ENCODE measurements at regions not wholly inside any gene's neighbourhood (a gene's known extent, or its start where the extent isn't known, plus 50 kb on each side); places are given as distances from the start of the nearest gene placed in this dataset.

DNA sequence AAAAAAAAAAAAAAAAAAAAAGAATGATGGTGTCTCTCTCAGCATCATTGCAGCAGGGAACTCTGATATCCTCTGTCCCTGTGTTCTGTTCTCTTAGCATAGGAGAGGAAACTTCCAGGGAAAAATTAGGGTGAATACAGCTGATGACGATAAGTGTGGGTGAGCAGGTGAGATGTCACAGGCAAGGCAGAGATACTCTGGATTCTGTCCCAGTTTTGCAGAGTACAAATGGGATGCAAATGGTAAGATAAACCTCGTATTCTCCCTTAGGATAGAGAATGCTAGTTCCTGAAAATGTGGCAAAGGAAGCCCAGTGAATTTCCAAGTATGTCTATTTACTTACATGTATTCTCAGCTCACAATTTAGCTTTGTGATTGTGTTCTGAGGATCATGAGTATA, 671.6 kb upstream of the BOD1L1 start:
- no peaks in the 10 kb centered on the region for H3K27me3 ChIP-seq (ENCODE audit: insufficient read depth)
- no peaks in the 10 kb centered on the region for H3F3A ChIP-seq (replicated peaks; ENCODE audit: low read depth)
- no peaks in the 10 kb centered on the region for H3K36me3 ChIP-seq (ENCODE audit: insufficient read depth)
- no peaks in the 10 kb centered on the region for H3K4me1 ChIP-seq (ENCODE audit: insufficient read depth)
- TF ChIP-seq STAT1 (IDR thresholded peaks at IDR 0.05; ENCODE audit: unreplicated experiment) = no peak
- no peak for TF ChIP-seq POLR2AphosphoS5 (IDR thresholded peaks at IDR 0.05; ENCODE audit: low read depth)
- TF ChIP-seq NANOG (IDR thresholded peaks at IDR 0.05; ENCODE audit: borderline replicate concordance) = no peak
- TF ChIP-seq JUNB (IDR thresholded peaks at IDR 0.05; ENCODE audit: unreplicated experiment) = no peak
- no peak for TF ChIP-seq ETS1 (IDR thresholded peaks at IDR 0.05)
- TF ChIP-seq EZH2phosphoT487 (IDR thresholded peaks at IDR 0.05; ENCODE audit: unreplicated experiment) = no peak
- TF ChIP-seq, protein P1, sequence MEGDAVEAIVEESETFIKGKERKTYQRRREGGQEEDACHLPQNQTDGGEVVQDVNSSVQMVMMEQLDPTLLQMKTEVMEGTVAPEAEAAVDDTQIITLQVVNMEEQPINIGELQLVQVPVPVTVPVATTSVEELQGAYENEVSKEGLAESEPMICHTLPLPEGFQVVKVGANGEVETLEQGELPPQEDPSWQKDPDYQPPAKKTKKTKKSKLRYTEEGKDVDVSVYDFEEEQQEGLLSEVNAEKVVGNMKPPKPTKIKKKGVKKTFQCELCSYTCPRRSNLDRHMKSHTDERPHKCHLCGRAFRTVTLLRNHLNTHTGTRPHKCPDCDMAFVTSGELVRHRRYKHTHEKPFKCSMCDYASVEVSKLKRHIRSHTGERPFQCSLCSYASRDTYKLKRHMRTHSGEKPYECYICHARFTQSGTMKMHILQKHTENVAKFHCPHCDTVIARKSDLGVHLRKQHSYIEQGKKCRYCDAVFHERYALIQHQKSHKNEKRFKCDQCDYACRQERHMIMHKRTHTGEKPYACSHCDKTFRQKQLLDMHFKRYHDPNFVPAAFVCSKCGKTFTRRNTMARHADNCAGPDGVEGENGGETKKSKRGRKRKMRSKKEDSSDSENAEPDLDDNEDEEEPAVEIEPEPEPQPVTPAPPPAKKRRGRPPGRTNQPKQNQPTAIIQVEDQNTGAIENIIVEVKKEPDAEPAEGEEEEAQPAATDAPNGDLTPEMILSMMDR (conservative IDR thresholded peaks at IDR 0.05; ENCODE audit: low read depth in 2 of 2) = no peak
- TF ChIP-seq ZNF114 (CRISPR knock-in tag; IDR thresholded peaks at IDR 0.05) = no peak
- TF ChIP-seq CREB1 (CRISPR knock-in tag; IDR thresholded peaks at IDR 0.05; ENCODE audit: low read depth) = no peak
- TF ChIP-seq, protein P2, sequence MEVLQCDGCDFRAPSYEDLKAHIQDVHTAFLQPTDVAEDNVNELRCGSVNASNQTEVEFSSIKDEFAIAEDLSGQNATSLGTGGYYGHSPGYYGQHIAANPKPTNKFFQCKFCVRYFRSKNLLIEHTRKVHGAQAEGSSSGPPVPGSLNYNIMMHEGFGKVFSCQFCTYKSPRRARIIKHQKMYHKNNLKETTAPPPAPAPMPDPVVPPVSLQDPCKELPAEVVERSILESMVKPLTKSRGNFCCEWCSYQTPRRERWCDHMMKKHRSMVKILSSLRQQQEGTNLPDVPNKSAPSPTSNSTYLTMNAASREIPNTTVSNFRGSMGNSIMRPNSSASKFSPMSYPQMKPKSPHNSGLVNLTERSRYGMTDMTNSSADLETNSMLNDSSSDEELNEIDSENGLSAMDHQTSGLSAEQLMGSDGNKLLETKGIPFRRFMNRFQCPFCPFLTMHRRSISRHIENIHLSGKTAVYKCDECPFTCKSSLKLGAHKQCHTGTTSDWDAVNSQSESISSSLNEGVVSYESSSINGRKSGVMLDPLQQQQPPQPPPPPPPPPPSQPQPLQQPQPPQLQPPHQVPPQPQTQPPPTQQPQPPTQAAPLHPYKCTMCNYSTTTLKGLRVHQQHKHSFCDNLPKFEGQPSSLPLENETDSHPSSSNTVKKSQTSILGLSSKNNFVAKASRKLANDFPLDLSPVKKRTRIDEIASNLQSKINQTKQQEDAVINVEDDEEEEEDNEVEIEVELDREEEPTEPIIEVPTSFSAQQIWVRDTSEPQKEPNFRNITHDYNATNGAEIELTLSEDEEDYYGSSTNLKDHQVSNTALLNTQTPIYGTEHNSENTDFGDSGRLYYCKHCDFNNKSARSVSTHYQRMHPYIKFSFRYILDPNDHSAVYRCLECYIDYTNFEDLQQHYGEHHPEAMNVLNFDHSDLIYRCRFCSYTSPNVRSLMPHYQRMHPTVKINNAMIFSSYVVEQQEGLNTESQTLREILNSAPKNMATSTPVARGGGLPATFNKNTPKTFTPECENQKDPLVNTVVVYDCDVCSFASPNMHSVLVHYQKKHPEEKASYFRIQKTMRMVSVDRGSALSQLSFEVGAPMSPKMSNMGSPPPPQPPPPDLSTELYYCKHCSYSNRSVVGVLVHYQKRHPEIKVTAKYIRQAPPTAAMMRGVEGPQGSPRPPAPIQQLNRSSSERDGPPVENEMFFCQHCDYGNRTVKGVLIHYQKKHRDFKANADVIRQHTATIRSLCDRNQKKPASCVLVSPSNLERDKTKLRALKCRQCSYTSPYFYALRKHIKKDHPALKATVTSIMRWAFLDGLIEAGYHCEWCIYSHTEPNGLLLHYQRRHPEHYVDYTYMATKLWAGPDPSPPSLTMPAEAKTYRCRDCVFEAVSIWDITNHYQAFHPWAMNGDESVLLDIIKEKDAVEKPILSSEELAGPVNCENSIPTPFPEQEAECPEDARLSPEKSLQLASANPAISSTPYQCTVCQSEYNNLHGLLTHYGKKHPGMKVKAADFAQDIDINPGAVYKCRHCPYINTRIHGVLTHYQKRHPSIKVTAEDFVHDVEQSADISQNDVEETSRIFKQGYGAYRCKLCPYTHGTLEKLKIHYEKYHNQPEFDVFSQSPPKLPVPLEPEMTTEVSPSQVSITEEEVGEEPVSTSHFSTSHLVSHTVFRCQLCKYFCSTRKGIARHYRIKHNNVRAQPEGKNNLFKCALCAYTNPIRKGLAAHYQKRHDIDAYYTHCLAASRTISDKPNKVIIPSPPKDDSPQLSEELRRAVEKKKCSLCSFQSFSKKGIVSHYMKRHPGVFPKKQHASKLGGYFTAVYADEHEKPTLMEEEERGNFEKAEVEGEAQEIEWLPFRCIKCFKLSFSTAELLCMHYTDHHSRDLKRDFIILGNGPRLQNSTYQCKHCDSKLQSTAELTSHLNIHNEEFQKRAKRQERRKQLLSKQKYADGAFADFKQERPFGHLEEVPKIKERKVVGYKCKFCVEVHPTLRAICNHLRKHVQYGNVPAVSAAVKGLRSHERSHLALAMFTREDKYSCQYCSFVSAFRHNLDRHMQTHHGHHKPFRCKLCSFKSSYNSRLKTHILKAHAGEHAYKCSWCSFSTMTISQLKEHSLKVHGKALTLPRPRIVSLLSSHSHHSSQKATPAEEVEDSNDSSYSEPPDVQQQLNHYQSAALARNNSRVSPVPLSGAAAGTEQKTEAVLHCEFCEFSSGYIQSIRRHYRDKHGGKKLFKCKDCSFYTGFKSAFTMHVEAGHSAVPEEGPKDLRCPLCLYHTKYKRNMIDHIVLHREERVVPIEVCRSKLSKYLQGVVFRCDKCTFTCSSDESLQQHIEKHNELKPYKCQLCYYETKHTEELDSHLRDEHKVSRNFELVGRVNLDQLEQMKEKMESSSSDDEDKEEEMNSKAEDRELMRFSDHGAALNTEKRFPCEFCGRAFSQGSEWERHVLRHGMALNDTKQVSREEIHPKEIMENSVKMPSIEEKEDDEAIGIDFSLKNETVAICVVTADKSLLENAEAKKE (CRISPR knock-in tag; IDR thresholded peaks at IDR 0.05) = no peak
- TF ChIP-seq ZNF331 (CRISPR knock-in tag; IDR thresholded peaks at IDR 0.05; ENCODE audit: low read depth) = no peak
- TF ChIP-seq EZH2 (IDR thresholded peaks at IDR 0.05; ENCODE audit: low read depth, unreplicated experiment) = no peak
- no peak overlapping the region for H3K4me3 ChIP-seq
- H2AFZ ChIP-seq = no peak overlapping the region
- H3K4me3 Mint-ChIP-seq = no peak overlapping the region
- no peak overlapping the region for H3K27ac ChIP-seq (ENCODE audit: low read depth)
- ATAC-seq (no peak), DNase-seq (ENCODE audit: low spot score) (no peak)
- H3K36me3 Mint-ChIP-seq (ENCODE audit: low read depth) = no peaks in the 10 kb centered on the region
- no peaks in the 10 kb centered on the region for H3K79me2 ChIP-seq (replicated peaks; ENCODE audit: insufficient read depth)
- H4K20me1 ChIP-seq (replicated peaks; ENCODE audit: insufficient read depth) = no peaks in the 10 kb centered on the region
- H3K9me3 Mint-ChIP-seq = no peaks in the 10 kb centered on the region
- H3K4me2 ChIP-seq = no peak overlapping the region
- no peaks in the 10 kb centered on the region for H3K4me1 Mint-ChIP-seq
- H3K9me2 ChIP-seq (ENCODE audit: insufficient read depth) = 0 out of 2 replicates have a peak, but pooled peaks cover 5% of the 10 kb centered on the region
- H3K27me3 Mint-ChIP-seq (ENCODE audit: insufficient read depth, low read depth, poor library complexity) = peaks cover 2% of the 10 kb centered on the region
- no peak overlapping the region for H3K27ac Mint-ChIP-seq

All from GM23338 (cell line).